CD4-positive, alpha-beta T cell treated with Interleukin-2 at 100 ng/mL for 4 hours (primary cell): ENCODE measurements at regions not wholly inside any gene's neighbourhood (a gene's known extent, or its start where the extent isn't known, plus 50 kb on each side); places are given as distances from the start of the nearest gene placed in this dataset.

Experiments used
- DNase-seq: peaks from one replicate; pipeline ENCODE4 v3.0.0-alpha.2; 2020; ENCODE audit warnings: low spot score

DNA sequence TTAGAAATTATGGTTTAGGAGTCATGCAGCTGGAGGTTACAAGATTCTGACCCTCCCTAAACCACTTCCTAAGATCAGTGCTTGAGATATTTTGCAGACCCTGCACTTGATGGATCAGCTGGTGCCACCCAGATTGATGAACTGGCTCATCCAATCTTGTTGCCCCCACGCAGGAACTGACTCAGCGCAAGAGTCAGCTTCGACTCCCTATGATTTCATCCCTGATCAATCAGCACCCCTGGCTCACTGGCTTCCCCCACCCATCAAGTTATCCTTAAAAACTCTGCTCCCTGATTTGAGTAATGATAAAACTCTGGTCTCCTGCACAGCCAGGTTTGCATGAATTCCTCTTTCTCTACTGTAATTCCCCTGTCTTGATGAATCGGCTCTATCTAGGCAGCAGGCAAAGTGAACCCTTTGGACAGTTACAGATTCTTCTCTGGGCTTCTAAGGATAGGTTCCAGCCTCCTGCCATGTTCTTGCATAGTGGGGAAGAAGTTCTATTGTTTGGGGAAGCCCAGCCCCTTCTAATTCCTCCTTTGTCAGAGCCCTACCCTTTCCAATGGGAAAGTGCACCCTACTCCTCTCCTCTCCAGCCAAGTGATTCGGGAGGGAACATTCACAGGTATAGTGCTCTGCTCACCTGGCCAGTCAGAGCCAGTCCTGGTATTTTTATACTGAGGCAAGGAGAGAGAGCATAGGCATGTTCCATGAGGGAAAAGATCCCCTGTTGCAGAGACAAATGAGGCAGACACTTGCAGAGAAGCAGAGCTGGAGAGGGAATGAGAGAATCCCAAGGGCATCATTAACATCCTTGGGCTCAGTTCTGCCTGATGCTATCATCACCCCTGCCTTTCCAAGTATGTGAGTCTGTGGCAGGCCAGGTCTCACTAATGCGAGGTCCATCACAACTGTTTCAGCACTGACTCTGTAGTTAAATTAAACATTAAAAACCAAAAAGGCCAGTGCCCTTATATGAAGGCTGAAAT, 224.4 kb upstream of the GALNT17 start:
- DNase-seq, result no peak

DNA sequence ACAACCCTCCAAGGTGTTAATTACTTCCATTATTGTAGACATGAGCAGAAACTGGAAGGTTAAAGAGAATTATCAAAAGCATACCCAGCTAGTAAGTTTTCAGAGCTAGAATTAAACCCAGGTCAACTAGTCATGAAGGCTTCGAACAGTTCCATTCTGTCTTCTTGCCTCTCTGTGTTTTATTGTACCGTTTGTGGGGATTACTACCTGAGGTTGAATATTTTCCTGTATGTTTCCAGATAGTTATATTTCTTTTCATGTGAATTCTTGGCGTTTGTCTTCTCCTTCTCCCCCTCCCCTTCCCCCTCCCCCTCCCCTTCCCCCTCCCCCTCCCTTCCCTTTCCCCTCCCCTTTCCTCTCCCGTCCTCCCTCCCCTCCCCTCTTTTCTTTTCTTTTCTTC, 218.0 kb upstream of the GALNT17 start:
- no peak for DNase-seq

DNA sequence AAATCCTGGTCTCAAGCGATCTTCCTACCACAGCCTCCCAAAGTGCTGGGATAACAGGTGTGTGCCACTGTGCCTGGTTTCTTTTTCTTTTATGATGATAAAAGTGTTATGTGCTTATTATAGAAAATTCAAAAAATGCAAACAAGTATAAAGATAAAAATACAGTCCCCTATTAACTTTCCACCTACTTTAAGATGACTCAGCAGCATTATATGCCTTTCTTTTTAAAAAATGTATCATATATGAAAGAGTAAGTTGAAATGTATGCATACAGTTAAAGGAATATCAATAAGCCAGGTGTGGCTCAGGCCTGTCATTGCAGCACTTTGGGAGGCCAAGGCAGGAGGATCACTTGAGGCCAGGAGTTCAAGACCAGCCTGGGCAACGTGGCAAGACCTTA, 216.9 kb upstream of the GALNT17 start:
- no peak for DNase-seq

- no peak for DNase-seq
These were observed 212.4 kb upstream of the GALNT17 start for GRCh38 chr7:70919481-70920073.

GRCh38 chr7:70920876-70921275, 211.1 kb upstream of the GALNT17 start:
- DNase-seq, result no peak

DNA sequence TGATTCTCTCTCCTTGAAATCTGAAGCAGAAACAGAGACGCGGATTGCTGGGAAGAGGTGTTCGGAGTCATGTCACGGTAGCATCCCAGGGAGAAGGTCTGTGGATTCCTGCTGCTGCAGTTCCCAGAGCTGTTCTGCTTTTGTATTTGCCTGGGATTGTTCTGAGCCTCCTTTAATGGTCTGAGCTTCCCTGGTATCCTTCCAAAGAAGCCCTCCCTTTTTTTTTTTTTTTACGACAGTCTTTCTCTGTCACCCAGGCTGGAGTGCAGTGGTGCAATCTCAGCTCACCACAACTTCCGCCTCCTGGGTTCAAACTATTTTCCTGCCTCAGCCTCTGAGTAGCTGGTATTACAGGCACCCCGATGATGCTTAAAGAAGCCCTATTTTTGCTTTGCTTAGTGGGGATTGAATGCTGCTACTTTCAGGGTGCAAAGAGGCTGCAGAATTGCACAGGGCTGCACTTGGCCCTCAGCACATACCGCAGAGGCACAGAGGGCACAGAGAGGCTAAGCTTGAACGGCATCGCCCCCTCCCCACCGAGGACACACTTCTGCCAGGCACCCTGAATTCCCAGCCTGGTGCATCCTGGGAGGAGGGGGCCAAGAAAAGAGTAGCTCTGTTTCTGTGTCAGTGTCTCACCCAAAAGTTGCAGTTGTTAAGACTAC, 208.6 kb upstream of the GALNT17 start:
- no peak for DNase-seq

- DNase-seq, result no peak
These were observed 206.4 kb upstream of the GALNT17 start for GRCh38 chr7:70925411-70926115.

DNA sequence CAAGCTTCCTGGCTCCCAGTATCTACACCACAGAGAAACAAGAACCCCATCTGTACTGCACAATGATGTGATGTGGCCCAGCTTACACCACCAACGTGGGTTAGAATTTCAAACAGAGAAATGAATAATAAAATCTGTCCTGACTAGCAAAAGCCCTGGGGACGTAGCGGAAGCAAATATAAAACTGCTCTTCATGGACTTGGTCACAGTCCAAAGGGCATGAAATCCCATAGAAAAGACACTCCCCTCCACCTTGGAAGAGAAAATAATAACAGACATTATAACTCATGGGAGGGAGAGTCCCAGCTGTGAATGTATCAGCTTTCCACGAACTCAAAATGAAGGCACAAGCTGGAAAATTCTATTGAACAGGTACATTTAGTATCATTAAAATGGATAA, 205.3 kb upstream of the GALNT17 start:
- DNase-seq, result no peak

GRCh38 chr7:70935311-70935710, 196.6 kb upstream of the GALNT17 start:
- no peak for DNase-seq

- DNase-seq, result no peak
These were observed 196.1 kb upstream of the GALNT17 start for GRCh38 chr7:70935854-70936253.

DNA sequence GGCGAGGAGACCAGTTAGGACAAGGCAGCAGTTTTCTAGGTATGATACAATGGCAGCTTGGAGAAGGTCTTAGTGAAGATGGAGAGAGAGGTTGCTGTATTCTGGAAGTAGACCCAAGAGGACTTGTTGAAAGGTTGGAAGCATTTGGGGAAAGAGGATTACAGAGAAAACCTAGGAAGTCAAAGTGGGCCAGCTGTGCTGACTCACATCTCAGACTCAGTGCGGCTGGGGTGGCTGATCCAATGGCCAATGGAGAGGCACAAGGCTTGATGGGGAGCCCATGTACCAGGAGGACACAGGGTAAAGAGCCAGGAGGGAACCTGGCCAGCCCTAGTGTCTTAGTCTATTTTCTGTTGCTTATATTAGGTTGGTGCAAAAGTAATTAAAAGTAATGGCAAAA, 194.5 kb upstream of the GALNT17 start:
- no peak for DNase-seq

- DNase-seq, result no peak
These were observed 191.3 kb upstream of the GALNT17 start for GRCh38 chr7:70940597-70940996.

- DNase-seq, result no peak
These were observed 189.2 kb upstream of the GALNT17 start for GRCh38 chr7:70942791-70943190.

GRCh38 chr7:70944516-70944915, 187.4 kb upstream of the GALNT17 start:
- no peak for DNase-seq

- no peak for DNase-seq
These were observed 184.8 kb upstream of the GALNT17 start for GRCh38 chr7:70947181-70947580.

- DNase-seq, result no peak
These were observed 182.1 kb upstream of the GALNT17 start for GRCh38 chr7:70949862-70950261.

GRCh38 chr7:70951271-70951962, 180.5 kb upstream of the GALNT17 start:
- no peak for DNase-seq

DNA sequence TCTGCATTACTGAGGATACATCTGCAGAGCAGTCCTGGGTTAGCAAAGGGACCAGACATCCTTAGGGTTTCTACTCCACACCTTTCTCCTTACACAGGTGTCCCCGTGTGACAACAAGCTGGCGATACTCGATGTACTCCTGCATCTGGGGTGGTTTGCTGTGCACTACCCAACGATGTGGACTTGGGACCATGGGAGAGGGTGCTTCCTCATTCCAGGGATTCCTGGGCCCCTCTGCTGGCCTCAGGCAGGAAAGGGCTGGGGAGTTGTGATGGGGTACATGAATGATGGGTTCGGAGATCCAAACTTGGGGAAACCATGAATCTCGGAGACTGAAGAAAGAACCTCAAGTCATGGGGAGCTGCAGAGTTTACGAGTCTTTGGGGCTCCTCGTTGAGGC, 179.6 kb upstream of the GALNT17 start:
- no peak for DNase-seq

DNA sequence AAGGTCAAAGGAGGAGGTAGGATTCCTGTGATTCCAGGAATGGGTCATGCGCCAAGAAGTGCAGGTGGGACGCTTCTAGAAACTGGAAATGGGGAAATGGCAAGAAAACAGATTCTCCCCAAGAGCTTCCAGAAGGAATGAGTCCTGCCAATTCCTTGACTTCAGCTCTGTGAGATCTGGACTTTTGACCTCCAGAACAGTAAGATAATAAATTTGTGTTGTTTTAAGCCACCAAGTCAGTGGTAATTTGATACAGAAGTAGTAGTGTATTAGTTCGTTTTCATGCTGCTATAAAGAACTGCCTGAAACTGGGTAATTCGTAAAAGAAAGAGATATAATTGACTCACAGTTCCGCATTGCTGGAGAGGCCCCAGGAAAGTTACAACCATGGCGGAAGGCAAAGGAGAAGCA, 178.6 kb upstream of the GALNT17 start:
- DNase-seq, result no peak

DNA sequence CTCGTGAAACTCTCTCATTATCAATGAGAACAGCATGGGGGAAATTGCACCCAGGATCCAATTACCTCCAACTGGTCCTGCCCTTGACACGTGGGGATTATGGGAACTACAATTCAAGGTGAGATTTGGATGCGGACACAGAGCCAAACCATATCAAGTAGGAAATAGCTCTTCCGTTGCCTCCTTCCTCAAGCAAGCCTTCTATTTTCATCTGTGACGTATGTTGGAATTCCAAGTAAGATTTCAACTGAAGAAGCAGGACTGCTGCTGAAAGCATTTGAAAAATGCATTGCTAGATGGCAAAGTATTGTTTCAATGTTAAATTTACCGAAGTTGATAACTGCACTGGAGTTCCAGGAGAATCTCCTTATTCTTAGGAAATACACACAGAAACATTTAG, 178.1 kb upstream of the GALNT17 start:
- DNase-seq, result no peak

- DNase-seq, result no peak
These were observed 159.3 kb upstream of the GALNT17 start for GRCh38 chr7:70972693-70973092.

DNA sequence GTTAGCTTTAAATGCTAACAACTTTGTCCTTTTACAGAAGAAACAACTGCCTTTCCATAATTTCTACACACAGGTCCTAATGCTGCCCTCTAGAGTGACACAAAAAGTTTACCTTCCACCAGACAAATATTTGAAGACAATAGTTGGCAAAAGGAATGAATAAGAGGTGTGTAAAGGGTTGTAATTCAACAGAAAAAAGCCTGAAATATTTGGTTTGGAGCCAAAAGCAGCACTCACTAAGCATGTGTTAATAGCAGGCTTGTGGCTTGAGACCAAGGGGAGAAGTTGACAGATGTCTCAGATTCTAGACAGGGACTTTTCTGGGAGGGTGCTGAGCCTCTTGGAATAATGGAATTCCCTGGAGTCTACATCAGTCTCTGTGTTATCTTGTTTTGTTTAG, 156.2 kb upstream of the GALNT17 start:
- DNase-seq, result no peak
